H9 (cell line): ENCODE measurements at regions not wholly inside any gene's neighbourhood (a gene's known extent, or its start where the extent isn't known, plus 50 kb on each side); places are given as distances from the start of the nearest gene placed in this dataset.
A peak's percentile ranks its signal among the peaks of the same experiment; 100 is the strongest.

Experiments used
- DNase-seq: peaks from one replicate; pipeline ENCODE4 v3.0.0-alpha.2; 2017
- H2AFZ ChIP-seq: one replicate; pipeline ENCODE4 v1.6.1; 2013; ENCODE audit warnings: mild to moderate bottlenecking, low read length, control low read depth, moderate library complexity
- H2AK5ac ChIP-seq: 2 replicates; pipeline ENCODE4 v1.6.1; 2013; ENCODE audit warnings: low read length, control low read depth, mixed read lengths; ENCODE audit not compliant: insufficient read length
- H2BK120ac ChIP-seq: one replicate; pipeline ENCODE4 v1.6.1; 2013; ENCODE audit warnings: low read depth, mild to moderate bottlenecking, low read length, control low read depth, inconsistent platforms; ENCODE audit not compliant: poor library complexity, severe bottlenecking
- H2BK12ac ChIP-seq: 2 replicates; pipeline ENCODE4 v1.6.1; 2013; ENCODE audit warnings: low read length, control low read depth, mixed read lengths, low read depth; ENCODE audit not compliant: insufficient read length
- H2BK15ac ChIP-seq: 2 replicates; pipeline ENCODE4 v1.6.1; 2013; ENCODE audit warnings: low read depth, low read length, control low read depth
- H2BK20ac ChIP-seq: one replicate; pipeline ENCODE4 v1.6.1; 2013; ENCODE audit warnings: low read depth, mild to moderate bottlenecking, low read length, control low read depth, inconsistent platforms; ENCODE audit not compliant: poor library complexity, severe bottlenecking
- H2BK5ac ChIP-seq: 2 replicates; pipeline ENCODE4 v1.6.1; 2013; ENCODE audit warnings: low read length, control low read depth, mixed read lengths; ENCODE audit not compliant: insufficient read length
- H3K14ac ChIP-seq: 2 replicates; pipeline ENCODE4 v1.6.1; 2013; ENCODE audit warnings: low read length, control low read depth; ENCODE audit not compliant: insufficient read depth
- H3K18ac ChIP-seq: 2 replicates; pipeline ENCODE4 v1.6.1; 2013; ENCODE audit warnings: low read depth, mild to moderate bottlenecking, mixed read lengths, low read length, control low read depth; ENCODE audit not compliant: insufficient read length
- H3K23ac ChIP-seq: 2 replicates; pipeline ENCODE4 v1.6.1; 2013; ENCODE audit warnings: low read length, control low read depth, mixed read lengths, low read depth; ENCODE audit not compliant: insufficient read length
- H3K23me2 ChIP-seq: 2 replicates; pipeline ENCODE4 v1.6.1; 2013; ENCODE audit warnings: low read depth, mild to moderate bottlenecking, mixed read lengths, low read length, control low read depth; ENCODE audit not compliant: insufficient read length, poor library complexity, severe bottlenecking
- H3K27ac ChIP-seq: 2 replicates; pipeline ENCODE4 v1.5.1; 2013; ENCODE audit warnings: low read length, control low read depth, mixed read lengths, low read depth; ENCODE audit not compliant: insufficient read length
- H3K27me3 ChIP-seq: 2 replicates; pipeline ENCODE4 v1.6.1; 2013; ENCODE audit warnings: low read length, control low read depth, inconsistent platforms; ENCODE audit not compliant: insufficient read depth
- H3K4ac ChIP-seq: 2 replicates; pipeline ENCODE4 v1.6.1; 2013; ENCODE audit warnings: low read depth, mild to moderate bottlenecking, control low read depth, inconsistent platforms, low read length, moderate library complexity
- H3K4me1 ChIP-seq: 2 replicates; pipeline ENCODE4 v1.6.1; 2013; ENCODE audit warnings: low read length, control low read depth, inconsistent platforms; ENCODE audit not compliant: insufficient read depth
- H3K4me2 ChIP-seq: 2 replicates; pipeline ENCODE4 v1.6.1; 2013; ENCODE audit warnings: low read length, control low read depth, mixed read lengths; ENCODE audit not compliant: insufficient read length, insufficient read depth
- H3K56ac ChIP-seq: 2 replicates; pipeline ENCODE4 v1.6.1; 2013; ENCODE audit warnings: low read depth, mild to moderate bottlenecking, mixed read lengths, low read length, control low read depth; ENCODE audit not compliant: insufficient read length
- H3K79me1 ChIP-seq: 2 replicates; pipeline ENCODE4 v1.6.1; 2013; ENCODE audit warnings: low read depth, mild to moderate bottlenecking, moderate library complexity, low read length, control low read depth, inconsistent platforms; ENCODE audit not compliant: insufficient read depth, poor library complexity, severe bottlenecking
- H3K79me2 ChIP-seq: 2 replicates; pipeline ENCODE4 v1.6.1; 2013; ENCODE audit warnings: low read length, control low read depth, inconsistent platforms; ENCODE audit not compliant: insufficient read depth
- H3K9ac ChIP-seq: 2 replicates; pipeline ENCODE4 v1.6.1; 2013; ENCODE audit warnings: low read length, control low read depth, mixed read lengths; ENCODE audit not compliant: insufficient read length; ENCODE audit errors: extremely low read depth
- H3K9me3 ChIP-seq: one replicate; pipeline ENCODE4 v1.6.1; 2013; ENCODE audit warnings: low read depth, low read length, inconsistent platforms; ENCODE audit not compliant: control insufficient read depth
- H3T11ph ChIP-seq: one replicate; pipeline ENCODE4 v1.6.1; 2013; ENCODE audit warnings: mild to moderate bottlenecking, low read length, control low read depth, inconsistent platforms
- H4K20me1 ChIP-seq: one replicate; pipeline ENCODE4 v1.6.1; 2013; ENCODE audit not compliant: control insufficient read depth, insufficient read length, insufficient read depth
- H4K5ac ChIP-seq: 2 replicates; pipeline ENCODE4 v1.6.1; 2013; ENCODE audit warnings: low read depth, mild to moderate bottlenecking, mixed read lengths, low read length, control low read depth; ENCODE audit not compliant: insufficient read length
- H4K8ac ChIP-seq: replicated peaks from 2 replicates; pipeline ENCODE4 v1.6.1; 2013; ENCODE audit warnings: low read length, control low read depth, mixed read lengths, low read depth; ENCODE audit not compliant: insufficient read length
- H4K91ac ChIP-seq: 2 replicates; pipeline ENCODE4 v1.6.1; 2013; ENCODE audit warnings: low read depth, mild to moderate bottlenecking, moderate library complexity, mixed read lengths, low read length, control low read depth; ENCODE audit not compliant: insufficient read length
- H3K27ac Mint-ChIP-seq, 3 experiments: 2 replicates in 2 of 3; 3 replicates in 1 of 3; pipeline ENCODE4 v1.8.0; 2020 to 2021; ENCODE audit warnings: mixed read lengths in 3 of 3, mild to moderate bottlenecking in 1 of 3, moderate library complexity in 1 of 3
- H3K27me3 Mint-ChIP-seq: 2 replicates; pipeline ENCODE4 v1.8.0; 2021; ENCODE audit warnings: low read depth, mild to moderate bottlenecking, moderate library complexity, mixed read lengths
- H3K36me3 Mint-ChIP-seq, 3 experiments: 2 replicates in 2 of 3; 3 replicates in 1 of 3; pipeline ENCODE4 v1.8.0; 2020 to 2021; ENCODE audit warnings: low read depth in 3 of 3, mixed read lengths in 3 of 3; ENCODE audit not compliant: insufficient read depth in 1 of 3
- H3K4me1 Mint-ChIP-seq, 2 experiments: 2 replicates each; pipeline ENCODE4 v1.8.0; 2020; ENCODE audit warnings: mixed read lengths in 2 of 2
- H3K4me3 Mint-ChIP-seq, 2 experiments: 2 replicates in 1 of 2; 3 replicates in 1 of 2; pipeline ENCODE4 v1.8.0; 2020 to 2021; ENCODE audit warnings: mild to moderate bottlenecking in 2 of 2, mixed read lengths in 2 of 2, moderate library complexity in 1 of 2
- H3K9me3 Mint-ChIP-seq, 2 experiments: 2 replicates in 1 of 2; 3 replicates in 1 of 2; pipeline ENCODE4 v1.8.0; 2020; ENCODE audit warnings: mild to moderate bottlenecking in 2 of 2, mixed read lengths in 2 of 2, moderate library complexity in 1 of 2
- CTCF ChIP-seq: fragments of 200-600 bp; sonication (generic); conservative IDR thresholded peaks from 3 replicates; pipeline ENCODE4 v1.8.0; 2021; ENCODE audit warnings: antibody characterized with exemption, mild to moderate bottlenecking
- WGBS: extraction: QIAGEN DNeasy Blood & Tissue Kit; methylation state at CpG from one replicate; pipeline ENCODE4 v1.1.7; 2013; ENCODE audit warnings: missing lambda C conversion rate, low lambda C conversion rate, mixed read lengths; ENCODE audit not compliant: insufficient read length; ENCODE audit errors: extremely low coverage; 5-methylcytosine and 5-hydroxymethylcytosine counted together

GRCh38 chr5:68818057-68818695 lies 275.6 kb upstream of the SLC30A5 start:
- H3K79me2 ChIP-seq, result no peaks in the 10 kb centered on the region
- WGBS, result no CpG with 5 or more reads among the region's 11 CpGs

More at GRCh38 chr5:68818057-68818695, 275.6 kb upstream of the SLC30A5 start:
- Mint-ChIP-seq H3K4me3 (no peak overlapping the region), H3K36me3 (peaks cover 0 to 9% (median 0%) of the 10 kb centered on the region in 3 experiments; a peak in 3 of 7 replicates), H3K9me3 (peaks cover 0 to 8% of the 10 kb centered on the region in 2 experiments; a peak in 1 of 5 replicates), H3K27me3 (no peaks in the 10 kb centered on the region), H3K27ac (peak overlapping the region; percentile 46 to 95 (median 79); a peak in 6 of 7 replicates), H3K4me1 (peaks cover 23 to 38% of the 10 kb centered on the region in 2 experiments)
- Histone ChIP-seq H4K20me1 (no peaks in the 10 kb centered on the region), H2AFZ (peak overlapping the region; percentile 0), H3K14ac (0 out of 2 replicates have a peak overlapping the region, but pooled peaks have one; percentile 1), H4K91ac (no peak overlapping the region), H3K18ac (no peak overlapping the region), H3K23ac (no peak overlapping the region), H3K4me2 (no peak overlapping the region), H2BK120ac (no peak overlapping the region), H3K79me1 (no peaks in the 10 kb centered on the region), H3K27me3 (no peaks in the 10 kb centered on the region), H3K27ac (peak overlapping the region; percentile 74), H2BK12ac (no peak overlapping the region), H3K4ac (no peak overlapping the region), H3K9ac (no peak overlapping the region), H4K5ac (no peak overlapping the region), H2AK5ac (no peak overlapping the region), H3T11ph (no peak overlapping the region), H3K9me3 (no peaks in the 10 kb centered on the region), H2BK5ac (no peak overlapping the region), H2BK20ac (no peak overlapping the region), H3K4me1 (0 out of 2 replicates have a peak, but pooled peaks cover 2% of the 10 kb centered on the region), H3K56ac (no peak overlapping the region), H2BK15ac (no peak overlapping the region), H3K23me2 (no peaks in the 10 kb centered on the region), H4K8ac (no peak overlapping the region)
- peak; percentile 40; the same call in 2 of the 3 replicates for TF ChIP-seq CTCF
- DNase-seq, result peak; percentile 83
